ENCODE measurements at regions not wholly inside any gene's neighbourhood (a gene's known extent, or its start where the extent isn't known, plus 50 kb on each side); places are given as distances from the start of the nearest gene placed in this dataset.

DNA sequence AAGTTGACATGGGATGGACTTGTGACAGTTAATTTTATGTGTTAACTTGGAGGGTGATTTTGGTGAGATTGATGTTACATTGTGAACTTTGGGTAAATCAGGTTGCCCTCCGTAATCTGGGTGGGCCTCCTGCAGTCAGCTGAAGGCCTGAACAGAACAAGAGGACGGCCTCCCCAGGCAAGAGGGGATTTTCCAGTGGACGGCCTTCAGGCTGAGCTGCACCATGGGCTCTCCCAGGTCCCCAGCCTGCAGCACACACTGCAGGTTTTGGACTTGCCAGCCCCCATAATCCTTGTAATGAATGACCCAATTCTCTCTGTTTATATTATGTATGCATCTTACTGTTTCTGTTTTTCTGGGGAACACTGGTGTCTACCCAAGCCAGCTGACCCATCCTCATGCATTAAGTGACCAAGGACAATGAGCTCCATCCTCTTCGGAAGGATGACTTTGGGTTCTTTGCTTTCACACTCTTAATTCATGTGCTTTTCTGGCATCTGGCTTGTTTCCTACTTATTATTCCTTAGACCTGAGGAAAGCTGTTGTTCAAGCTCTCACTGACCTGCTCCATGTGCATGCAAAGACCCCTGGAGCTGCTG, 64.2 kb downstream of the DACT2 start:
- no peak overlapping the region for H3K4me3 ChIP-seq
- DNase-seq (no peak), ATAC-seq (no peak)
- no peak for TF ChIP-seq POLR2A (IDR thresholded peaks at IDR 0.05)
- TF ChIP-seq, protein P1, sequence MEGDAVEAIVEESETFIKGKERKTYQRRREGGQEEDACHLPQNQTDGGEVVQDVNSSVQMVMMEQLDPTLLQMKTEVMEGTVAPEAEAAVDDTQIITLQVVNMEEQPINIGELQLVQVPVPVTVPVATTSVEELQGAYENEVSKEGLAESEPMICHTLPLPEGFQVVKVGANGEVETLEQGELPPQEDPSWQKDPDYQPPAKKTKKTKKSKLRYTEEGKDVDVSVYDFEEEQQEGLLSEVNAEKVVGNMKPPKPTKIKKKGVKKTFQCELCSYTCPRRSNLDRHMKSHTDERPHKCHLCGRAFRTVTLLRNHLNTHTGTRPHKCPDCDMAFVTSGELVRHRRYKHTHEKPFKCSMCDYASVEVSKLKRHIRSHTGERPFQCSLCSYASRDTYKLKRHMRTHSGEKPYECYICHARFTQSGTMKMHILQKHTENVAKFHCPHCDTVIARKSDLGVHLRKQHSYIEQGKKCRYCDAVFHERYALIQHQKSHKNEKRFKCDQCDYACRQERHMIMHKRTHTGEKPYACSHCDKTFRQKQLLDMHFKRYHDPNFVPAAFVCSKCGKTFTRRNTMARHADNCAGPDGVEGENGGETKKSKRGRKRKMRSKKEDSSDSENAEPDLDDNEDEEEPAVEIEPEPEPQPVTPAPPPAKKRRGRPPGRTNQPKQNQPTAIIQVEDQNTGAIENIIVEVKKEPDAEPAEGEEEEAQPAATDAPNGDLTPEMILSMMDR (IDR thresholded peaks at IDR 0.05 in 4 of 5, conservative IDR thresholded peaks at IDR 0.05 in 1 of 5), result no peak
- in situ Hi-C loops (cut with MboI; ENCODE audit: low sequenced_read_pairs in 4 of 4), result no loop called here
- no peaks in the 10 kb centered on the region for H3K4me1 ChIP-seq
- no peaks in the 10 kb centered on the region for H3K27me3 ChIP-seq
- H3K27ac ChIP-seq, result no peak overlapping the region
- intact Hi-C loops (cut with DNase I; ENCODE audit: low total_unique reads), result no loop called here
- H3K9me3 ChIP-seq, result no peaks in the 10 kb centered on the region
- no peaks in the 10 kb centered on the region for H3K36me3 ChIP-seq

DNA sequence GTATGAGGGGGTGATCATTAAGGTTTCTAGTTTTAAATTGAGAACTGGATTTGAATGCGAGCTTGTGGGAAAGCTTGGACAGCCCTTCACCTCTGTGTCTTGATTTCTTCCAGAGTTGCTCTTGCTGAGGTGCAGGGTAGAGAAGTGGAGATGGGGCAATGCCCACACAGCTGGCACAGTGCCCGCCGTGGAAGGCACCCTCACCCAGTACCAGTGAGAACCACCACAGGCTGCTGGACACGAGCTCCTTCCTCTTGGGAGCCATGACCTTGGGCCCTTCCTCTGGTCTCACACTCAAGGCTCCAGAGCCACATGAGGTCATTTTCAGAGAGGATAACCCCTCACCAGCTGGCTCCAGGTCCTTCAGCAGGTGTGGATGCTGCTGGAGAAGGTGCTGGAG, 67.3 kb downstream of the DACT2 start:
- intact Hi-C loops (cut with DNase I; ENCODE audit: low total_unique reads) (no loop called here), in situ Hi-C loops (cut with MboI; ENCODE audit: low sequenced_read_pairs in 4 of 4) (no loop called here)
- H3K9me3 ChIP-seq, result no peaks in the 10 kb centered on the region
- no peaks in the 10 kb centered on the region for H3K36me3 ChIP-seq
- no peak for TF ChIP-seq POLR2A (IDR thresholded peaks at IDR 0.05)
- TF ChIP-seq, protein P1 (IDR thresholded peaks at IDR 0.05 in 4 of 5, conservative IDR thresholded peaks at IDR 0.05 in 1 of 5), result no peak
- no peak overlapping the region for H3K27ac ChIP-seq
- no peak for ATAC-seq
- no peaks in the 10 kb centered on the region for H3K27me3 ChIP-seq
- no peak overlapping the region for H3K4me3 ChIP-seq
- DNase-seq, result no peak
- H3K4me1 ChIP-seq, result peaks cover 0 to 4% of the 10 kb centered on the region in 2 donors

DNA sequence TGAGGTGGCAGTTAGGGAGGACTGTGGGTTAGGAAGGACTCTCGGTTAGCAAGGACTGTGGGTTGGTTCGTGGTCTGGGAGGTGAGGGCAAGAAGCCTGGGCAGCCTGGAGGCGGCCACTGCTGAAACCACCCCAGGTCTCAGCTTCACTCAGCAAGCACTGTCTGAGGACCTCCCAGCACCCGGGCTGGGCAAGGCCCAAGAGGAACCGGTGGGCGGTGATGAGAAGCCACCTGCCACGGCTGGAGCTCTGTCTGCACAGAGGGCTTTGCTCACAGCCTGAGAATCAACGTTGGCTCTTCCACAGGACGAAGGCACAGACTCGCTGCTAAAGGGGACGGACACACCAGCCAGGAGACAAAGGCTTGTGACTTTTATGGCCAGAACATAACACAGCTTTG, 69.3 kb downstream of the DACT2 start:
- DNase-seq (no peak), ATAC-seq (no peak)
- Histone ChIP-seq H3K27me3 (no peaks in the 10 kb centered on the region), H3K4me1 (peaks cover 0 to 5% of the 10 kb centered on the region in 2 donors), H3K4me3 (no peak overlapping the region), H3K36me3 (no peaks in the 10 kb centered on the region), H3K9me3 (no peaks in the 10 kb centered on the region), H3K27ac (no peak overlapping the region)
- intact Hi-C loops (cut with DNase I; ENCODE audit: low total_unique reads), result no loop called here
- no peak for TF ChIP-seq POLR2A (IDR thresholded peaks at IDR 0.05)
- TF ChIP-seq, protein P1 (IDR thresholded peaks at IDR 0.05 in 4 of 5, conservative IDR thresholded peaks at IDR 0.05 in 1 of 5), result no peak
- in situ Hi-C loops (cut with MboI; ENCODE audit: low sequenced_read_pairs in 4 of 4), result no loop called here

DNA sequence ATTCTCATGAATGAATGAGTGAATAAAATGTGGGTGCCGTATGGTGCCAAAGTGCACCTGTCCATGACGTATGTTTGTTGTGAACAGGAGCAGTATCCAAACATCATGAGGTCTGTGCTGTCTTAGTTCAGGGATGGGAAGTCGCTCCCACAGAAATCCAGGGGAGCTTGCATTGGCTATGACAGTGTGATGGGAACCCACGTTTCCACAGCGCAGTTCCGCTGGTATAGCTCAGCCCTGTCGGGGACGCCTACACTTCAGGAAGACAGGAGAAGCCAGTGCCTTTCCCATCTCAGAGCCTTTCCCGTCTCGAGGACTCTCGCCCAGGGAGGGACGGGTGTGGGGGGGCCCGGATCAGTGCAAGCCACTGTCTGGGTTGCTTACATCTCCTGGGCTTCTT, 69.8 kb downstream of the DACT2 start:
- Histone ChIP-seq H3K27ac (no peak overlapping the region), H3K27me3 (no peaks in the 10 kb centered on the region), H3K4me3 (no peak overlapping the region), H3K36me3 (no peaks in the 10 kb centered on the region), H3K4me1 (peaks cover 0 to 5% of the 10 kb centered on the region in 2 donors), H3K9me3 (no peaks in the 10 kb centered on the region)
- intact Hi-C loops (cut with DNase I; ENCODE audit: low total_unique reads), result no loop called here
- TF ChIP-seq, protein P1 (IDR thresholded peaks at IDR 0.05 in 4 of 5, conservative IDR thresholded peaks at IDR 0.05 in 1 of 5), result no peak
- TF ChIP-seq POLR2A (IDR thresholded peaks at IDR 0.05), result no peak
- in situ Hi-C loops (cut with MboI; ENCODE audit: low sequenced_read_pairs in 4 of 4), result no loop called here
- DNase-seq, result no peak
- no peak for ATAC-seq

DNA sequence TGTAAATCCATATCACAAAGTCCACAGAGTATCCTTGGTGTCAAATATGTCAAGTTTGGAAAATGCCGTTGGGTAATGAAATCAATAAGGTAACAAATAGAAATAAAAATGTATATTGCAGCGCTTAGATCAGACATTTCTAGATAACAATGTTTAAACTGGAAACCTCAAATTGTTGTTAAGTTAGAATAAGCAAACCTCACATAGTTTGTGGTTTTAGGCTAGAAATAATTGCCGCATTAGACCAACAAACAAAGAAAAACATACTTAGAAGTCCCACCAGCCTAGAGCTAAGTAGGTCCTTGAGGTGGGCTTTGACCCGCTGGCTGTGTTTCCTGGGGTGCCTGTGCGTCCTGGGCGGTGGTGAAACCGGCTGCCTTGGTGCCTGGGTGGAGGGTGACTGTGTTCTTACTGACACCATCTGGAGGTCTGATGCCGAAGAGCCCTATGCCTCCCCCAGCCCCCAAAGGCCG, 71.4 kb downstream of the DACT2 start:
- intact Hi-C loops (cut with DNase I; ENCODE audit: low total_unique reads), result no loop called here
- Histone ChIP-seq H3K27me3 (no peaks in the 10 kb centered on the region), H3K36me3 (no peaks in the 10 kb centered on the region), H3K27ac (no peak overlapping the region), H3K4me1 (peaks cover 0 to 5% of the 10 kb centered on the region in 2 donors), H3K9me3 (no peaks in the 10 kb centered on the region), H3K4me3 (no peak overlapping the region)
- no peak for DNase-seq
- ATAC-seq, result no peak
- no peak for TF ChIP-seq POLR2A (IDR thresholded peaks at IDR 0.05)
- TF ChIP-seq, protein P1 (IDR thresholded peaks at IDR 0.05 in 4 of 5, conservative IDR thresholded peaks at IDR 0.05 in 1 of 5), result no peak
- in situ Hi-C loops (cut with MboI; ENCODE audit: low sequenced_read_pairs in 4 of 4), result no loop called here

Measured in gastrocnemius medialis (tissue), 4 donors.